Smooth muscle cell (in vitro differentiated cells): ENCODE measurements at regions not wholly inside any gene's neighbourhood (a gene's known extent, or its start where the extent isn't known, plus 50 kb on each side); places are given as distances from the start of the nearest gene placed in this dataset.

Experiments
- DNase-seq: peaks from one replicate; lab custom pipeline; 2025; ENCODE audit not compliant: unreplicated experiment; lab: John Stamatoyannopoulos, UW
- H2AFZ ChIP-seq: fragments of 200-600 bp; sonication (generic); 2 replicates; pipeline ENCODE4 v1.6.0; 2016; ENCODE audit warnings: antibody characterized with exemption, low read depth, mild to moderate bottlenecking
- H3F3A ChIP-seq: fragments of 200-600 bp; sonication (generic); 2 replicates; pipeline ENCODE4 v1.6.0; 2017; ENCODE audit warnings: antibody characterized with exemption, low read depth
- H3K27ac ChIP-seq: fragments of 200-600 bp; sonication (generic); 2 replicates; pipeline ENCODE4 v1.5.1; 2016; ENCODE audit warnings: low read depth, mild to moderate bottlenecking
- H3K27me3 ChIP-seq: fragments of 200-600 bp; sonication (generic); 2 replicates; pipeline ENCODE4 v1.6.1; 2016; ENCODE audit warnings: low read depth, mild to moderate bottlenecking
- H3K36me3 ChIP-seq: fragments of 200-600 bp; sonication (generic); 2 replicates; pipeline ENCODE4 v1.5.1; 2016; ENCODE audit warnings: low read depth
- H3K4me1 ChIP-seq: fragments of 200-600 bp; sonication (generic); 2 replicates; pipeline ENCODE4 v1.5.1; 2016; ENCODE audit warnings: low read depth
- H3K4me2 ChIP-seq: fragments of 200-600 bp; sonication (generic); 2 replicates; pipeline ENCODE4 v1.6.0; 2016; ENCODE audit warnings: mild to moderate bottlenecking
- H3K4me3 ChIP-seq: fragments of 200-600 bp; sonication (generic); 2 replicates; pipeline ENCODE4 v1.5.1; 2016; ENCODE audit warnings: mild to moderate bottlenecking
- H3K79me2 ChIP-seq: fragments of 200-600 bp; sonication (generic); 2 replicates; pipeline ENCODE4 v1.6.0; 2016; ENCODE audit warnings: low read depth, mild to moderate bottlenecking
- H3K9ac ChIP-seq: fragments of 200-600 bp; sonication (generic); 2 replicates; pipeline ENCODE4 v1.6.0; 2016; ENCODE audit warnings: low read depth
- H3K9me3 ChIP-seq: fragments of 200-600 bp; sonication (generic); replicated peaks from 2 replicates; pipeline ENCODE4 v1.5.1; 2016; ENCODE audit warnings: low read depth
- H4K20me1 ChIP-seq: fragments of 200-600 bp; sonication (generic); 2 replicates; pipeline ENCODE4 v1.6.0; 2016; ENCODE audit warnings: low read depth
- WGBS: methylation state at CpG from one replicate; pipeline ENCODE4 v1.1.7; 2016; ENCODE audit warnings: low lambda C conversion rate; 5-methylcytosine and 5-hydroxymethylcytosine counted together
- TF ChIP-seq, protein P1 (sequence below): fragments of 200-600 bp; sonication (generic); IDR thresholded peaks from 2 replicates; pipeline ENCODE4 v1.5.1; 2017; ENCODE audit warnings: borderline replicate concordance, mild to moderate bottlenecking, antibody characterized with exemption; ENCODE audit not compliant: insufficient read depth, poor library complexity, severe bottlenecking

DNA sequence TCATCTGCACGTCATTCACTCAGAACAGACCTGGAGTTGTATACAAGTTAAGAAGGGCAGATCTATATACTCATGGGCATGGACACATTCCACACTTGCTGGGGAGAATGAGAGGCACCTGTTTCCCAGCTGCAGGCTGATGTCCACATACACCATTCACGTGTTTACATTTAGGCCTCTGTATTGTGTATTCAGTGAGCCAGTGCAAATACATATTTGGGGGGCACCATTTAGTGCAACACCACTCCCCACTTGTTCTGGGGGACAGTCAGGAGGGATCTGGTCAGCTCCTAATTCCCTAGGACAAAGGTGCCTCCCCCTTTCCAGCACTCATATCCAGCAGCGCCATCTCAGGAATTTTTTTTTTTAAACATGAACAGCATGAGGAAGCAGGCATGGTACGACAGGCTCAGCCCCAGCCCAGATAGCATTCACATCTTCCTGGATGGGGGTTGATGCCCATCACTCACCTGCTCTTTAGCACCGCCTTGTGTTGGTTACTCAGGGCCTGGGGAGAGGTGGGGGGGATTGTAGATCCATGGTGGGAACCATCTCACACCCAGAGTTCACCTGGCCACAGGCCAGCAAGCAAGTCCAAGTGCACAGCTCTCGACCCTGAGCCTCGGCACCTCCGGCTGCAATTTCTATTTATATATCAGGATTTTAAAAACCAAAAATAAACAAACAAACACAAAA lies 56.9 kb upstream of the ZNF254 start:
- no peak for DNase-seq
- peaks cover 7% of the 10 kb centered on the region for H4K20me1 ChIP-seq
- no peaks in the 10 kb centered on the region for H3K27me3 ChIP-seq
- H3F3A ChIP-seq, result peaks cover 8% of the 10 kb centered on the region
- TF ChIP-seq, protein P1, sequence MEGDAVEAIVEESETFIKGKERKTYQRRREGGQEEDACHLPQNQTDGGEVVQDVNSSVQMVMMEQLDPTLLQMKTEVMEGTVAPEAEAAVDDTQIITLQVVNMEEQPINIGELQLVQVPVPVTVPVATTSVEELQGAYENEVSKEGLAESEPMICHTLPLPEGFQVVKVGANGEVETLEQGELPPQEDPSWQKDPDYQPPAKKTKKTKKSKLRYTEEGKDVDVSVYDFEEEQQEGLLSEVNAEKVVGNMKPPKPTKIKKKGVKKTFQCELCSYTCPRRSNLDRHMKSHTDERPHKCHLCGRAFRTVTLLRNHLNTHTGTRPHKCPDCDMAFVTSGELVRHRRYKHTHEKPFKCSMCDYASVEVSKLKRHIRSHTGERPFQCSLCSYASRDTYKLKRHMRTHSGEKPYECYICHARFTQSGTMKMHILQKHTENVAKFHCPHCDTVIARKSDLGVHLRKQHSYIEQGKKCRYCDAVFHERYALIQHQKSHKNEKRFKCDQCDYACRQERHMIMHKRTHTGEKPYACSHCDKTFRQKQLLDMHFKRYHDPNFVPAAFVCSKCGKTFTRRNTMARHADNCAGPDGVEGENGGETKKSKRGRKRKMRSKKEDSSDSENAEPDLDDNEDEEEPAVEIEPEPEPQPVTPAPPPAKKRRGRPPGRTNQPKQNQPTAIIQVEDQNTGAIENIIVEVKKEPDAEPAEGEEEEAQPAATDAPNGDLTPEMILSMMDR, result no peak
- no peak overlapping the region for H2AFZ ChIP-seq
- H3K4me1 ChIP-seq, result peaks cover 8% of the 10 kb centered on the region
- no peaks in the 10 kb centered on the region for H3K36me3 ChIP-seq
- no peak overlapping the region for H3K4me2 ChIP-seq
- H3K9ac ChIP-seq, result no peak overlapping the region
- H3K4me3 ChIP-seq, result no peak overlapping the region
- H3K9me3 ChIP-seq, result no peaks in the 10 kb centered on the region
- WGBS, result 84% methylated on average over 8 of the region's 8 CpGs
- no peak overlapping the region for H3K27ac ChIP-seq
- H3K79me2 ChIP-seq, result peaks cover 8% of the 10 kb centered on the region

DNA sequence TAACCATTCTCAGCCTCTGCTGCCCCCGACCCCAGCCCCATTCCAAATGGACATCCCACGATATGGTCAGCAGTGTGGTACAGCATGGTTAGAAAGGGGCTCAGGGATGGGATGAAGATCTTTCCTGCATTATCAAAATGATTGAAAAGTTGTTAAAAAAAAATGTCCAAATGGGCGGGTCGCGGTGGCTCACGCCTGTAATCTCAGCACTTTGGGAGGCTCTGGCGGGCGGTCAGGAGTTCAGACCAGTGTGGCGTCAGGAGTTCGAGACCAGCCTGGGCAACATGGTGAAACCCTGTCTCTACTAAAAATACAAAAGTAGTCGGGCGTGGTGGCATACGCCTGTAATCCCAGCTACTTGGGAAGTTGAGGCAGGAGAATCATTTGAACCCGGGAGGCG lies 54.3 kb upstream of the ZNF254 start:
- Histone ChIP-seq H3K4me1 (peaks cover 15% of the 10 kb centered on the region), H3K27me3 (no peaks in the 10 kb centered on the region), H3F3A (peaks cover 8% of the 10 kb centered on the region), H3K36me3 (peaks cover 3% of the 10 kb centered on the region), H3K9me3 (no peaks in the 10 kb centered on the region), H3K4me2 (peak overlapping the region; percentile 91), H4K20me1 (peaks cover 32% of the 10 kb centered on the region), H3K9ac (no peak overlapping the region), H3K4me3 (peak overlapping the region; percentile 87), H3K27ac (peak overlapping the region; percentile 95), H3K79me2 (peaks cover 33% of the 10 kb centered on the region), H2AFZ (peak overlapping the region; percentile 94)
- no peak for DNase-seq
- TF ChIP-seq, protein P1, result no peak
- 86% methylated on average over 15 of the region's 15 CpGs for WGBS

DNA sequence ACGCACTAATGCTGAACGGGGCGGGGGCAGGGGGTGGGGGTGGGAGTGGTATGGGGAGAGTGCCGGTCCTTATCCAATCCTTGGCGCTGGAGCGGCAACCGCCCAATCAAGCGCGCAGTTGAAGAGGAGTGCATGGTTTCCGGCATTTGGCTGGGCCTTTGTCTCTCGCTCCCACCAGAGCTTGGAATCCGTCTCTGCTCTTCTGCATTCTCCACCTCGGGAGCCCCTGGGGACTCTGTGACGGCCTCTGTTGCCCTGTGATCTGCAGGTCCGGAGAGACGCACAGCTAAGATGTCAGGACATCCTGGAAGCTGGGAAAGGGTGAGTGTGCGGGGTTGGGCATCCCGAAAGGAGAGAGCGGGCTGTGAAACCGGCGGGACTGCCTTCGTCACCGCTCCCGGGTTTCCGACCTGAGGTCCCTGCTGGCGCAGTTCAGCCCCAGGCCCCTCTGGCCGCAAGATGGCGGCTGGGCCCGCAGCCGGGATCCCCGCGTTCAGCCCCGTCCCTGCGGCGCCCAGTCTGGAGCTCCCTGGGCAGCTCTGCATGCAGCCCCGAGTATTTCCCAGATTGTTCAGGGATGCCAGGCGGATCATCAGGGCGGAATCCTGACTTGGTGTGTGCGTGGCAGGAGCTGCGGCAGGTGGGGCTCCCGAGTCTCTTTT lies 53.6 kb upstream of the ZNF254 start:
- WGBS, result 1% methylated on average over 41 of the region's 41 CpGs
- H2AFZ ChIP-seq, result peak overlapping the region; percentile 94

More for the DNA sequence above, 53.6 kb upstream of the ZNF254 start:
- Histone ChIP-seq H3F3A (peaks cover 8% of the 10 kb centered on the region), H3K79me2 (peaks cover 41% of the 10 kb centered on the region), H3K4me1 (peaks cover 15% of the 10 kb centered on the region), H3K27me3 (no peaks in the 10 kb centered on the region), H4K20me1 (peaks cover 40% of the 10 kb centered on the region), H3K9ac (peak overlapping the region; percentile 95), H3K27ac (peak overlapping the region; percentile 95), H3K4me3 (peak overlapping the region; percentile 87), H3K9me3 (no peaks in the 10 kb centered on the region), H3K4me2 (peak overlapping the region; percentile 91), H3K36me3 (peaks cover 3% of the 10 kb centered on the region)
- TF ChIP-seq, protein P1, result peak; percentile 5
- DNase-seq, result peak; percentile 82
